K562 (cell line): ENCODE measurements at regions not wholly inside any gene's neighbourhood (a gene's known extent, or its start where the extent isn't known, plus 50 kb on each side); places are given as distances from the start of the nearest gene placed in this dataset.

Experiments
- ATAC-seq: fragments of 200-7000 bp; cut with Tn5 transposase; 3 replicates; pipeline ENCODE4 v1.9.1; 2020; ENCODE audit warnings: moderate library complexity
- BruUV-seq: library from RNA; stranded (reverse); fragments of 400-500 nt; replicated peaks from 2 replicates; lab custom pipeline; 2021; lab: Mats Ljungman, UMichigan
- CTCF ChIA-PET: fragments of 300-600 bp; formaldehyde crosslinking; extraction: SDS; loops from one replicate; lab custom pipeline; 2021; ENCODE audit warnings: low intra/inter-chr PET ratio; lab: Yijun Ruan, JAX
- POLR2A ChIA-PET: fragments of 300-600, 350-650 bp; sonication (Branson Sonifier 250); formaldehyde crosslinking; extraction: SDS; loops from one replicate; lab custom pipeline; 2021; ENCODE audit warnings: antibody characterized with exemption, inconsistent platforms; lab: Yijun Ruan, JAX
- DNase-seq, 4 experiments: peaks; one replicate each; pipeline versions ENCODE4 v3.0.0 to v3.0.0-alpha.2; 2011 to 2018; ENCODE audit warnings: low spot score in 3 of 4, mixed read lengths in 3 of 4; ENCODE audit errors: extremely low read depth in 1 of 4
- FAIRE-seq: peaks from 2 replicates; lab custom pipeline; 2011; peaks lifted over from hg19 to GRCh38; lab: Jason Lieb, UNC
- H2AFZ ChIP-seq: 2 replicates; pipeline ENCODE4 v1.6.0; 2011; ENCODE audit warnings: low read depth, low read length, control low read depth, inconsistent platforms
- H3K27ac ChIP-seq: fragments of 200-600 bp; 3 replicates; pipeline ENCODE4 v1.8.0; 2011; ENCODE audit warnings: low read depth, mild to moderate bottlenecking, control low read depth, inconsistent platforms, low read length, moderate library complexity, mixed read lengths; ENCODE audit errors: extremely low read depth
- H3K27me3 ChIP-seq, 2 experiments: fragments of 300-600 bp in 1 of 2; 2 replicates in 1 of 2; 3 replicates in 1 of 2; pipeline versions ENCODE4 v1.6.0 to v1.8.0; 2011; ENCODE audit warnings: inconsistent platforms in 2 of 2, low read length in 2 of 2, mild to moderate bottlenecking in 1 of 2, mixed read lengths in 1 of 2, moderate library complexity in 1 of 2; ENCODE audit not compliant: control insufficient read depth in 2 of 2, insufficient read depth in 2 of 2
- H3K36me3 ChIP-seq: fragments of 300-600 bp; 3 replicates; pipeline ENCODE4 v1.8.0; 2011; ENCODE audit warnings: mild to moderate bottlenecking, low read length, inconsistent platforms; ENCODE audit not compliant: control insufficient read depth, insufficient read depth
- H3K4me1 ChIP-seq, 2 experiments: fragments of 200-600 bp in 1 of 2; replicated peaks in 1 of 2; 2 replicates in 1 of 2; 3 replicates in 1 of 2; pipeline versions ENCODE4 v1.5.1 to v1.8.0; 2011; ENCODE audit warnings: inconsistent platforms in 2 of 2, low read length in 2 of 2, mild to moderate bottlenecking in 1 of 2, mixed read lengths in 1 of 2, moderate library complexity in 1 of 2; ENCODE audit not compliant: control insufficient read depth in 2 of 2, insufficient read depth in 2 of 2
- H3K4me2 ChIP-seq: 2 replicates; pipeline ENCODE4 v1.6.1; 2011; ENCODE audit warnings: low read length, control low read depth, inconsistent platforms, mixed read lengths; ENCODE audit not compliant: insufficient read depth
- H3K4me3 ChIP-seq: fragments of 200-600 bp; sonication (generic), shearing (Covaris generic); 2 replicates; pipeline ENCODE4 v1.5.1; 2016; ENCODE audit warnings: control low read depth, inconsistent platforms
- H3K79me2 ChIP-seq: fragments of 200-600 bp; 3 replicates; pipeline ENCODE4 v1.8.0; 2011; ENCODE audit warnings: low read length, inconsistent platforms; ENCODE audit not compliant: control insufficient read depth, insufficient read depth
- H3K9ac ChIP-seq, 2 experiments: 2 replicates each; pipeline versions ENCODE4 v1.6.0 to v1.6.1; 2011; ENCODE audit warnings: low read depth in 2 of 2, low read length in 2 of 2, control low read depth in 1 of 2, inconsistent platforms in 1 of 2, mild to moderate bottlenecking in 1 of 2, mixed read lengths in 1 of 2; ENCODE audit not compliant: insufficient read depth in 1 of 2
- H3K9me1 ChIP-seq: one replicate; pipeline ENCODE4 v1.6.0; 2011; ENCODE audit warnings: inconsistent platforms, mild to moderate bottlenecking, low read length, moderate library complexity; ENCODE audit not compliant: control insufficient read depth, insufficient read depth
- H3K9me3 ChIP-seq: replicated peaks from 2 replicates; pipeline ENCODE4 v1.5.1; 2011; ENCODE audit warnings: low read depth, low read length, inconsistent platforms; ENCODE audit not compliant: control insufficient read depth, insufficient read depth
- H4K20me1 ChIP-seq: replicated peaks from 2 replicates; pipeline ENCODE4 v1.6.1; 2011; ENCODE audit warnings: low read length, inconsistent platforms, mixed read lengths; ENCODE audit not compliant: control insufficient read depth, insufficient read depth
- GABPA ChIP-seq: fragments of 200-800 bp; sonication (Bioruptor generic); conservative IDR thresholded peaks from 2 replicates; pipeline ENCODE4 v1.6.1; 2016; ENCODE audit warnings: low read depth, missing genetic modification characterization, missing compliant biosample characterization
- MAFG ChIP-seq: fragments of 450-650 bp; conservative IDR thresholded peaks from 2 replicates; pipeline ENCODE4 v1.6.1; 2016; ENCODE audit warnings: missing genetic modification characterization, missing compliant biosample characterization
- in situ Hi-C: fragments of 300-500 bp; cut with MboI; formaldehyde crosslinking; loops from 4 replicates; pipeline ENCODE4 v1.15.0; 2018; ENCODE audit warnings: inconsistent platforms, mixed read lengths
- intact Hi-C: fragments of 100-400 bp; cut with micrococcal nuclease; formaldehyde crosslinking; loops from 2 replicates; pipeline ENCODE4 v1.14.2; 2022
- TF ChIP-seq, protein P1 (sequence below), 2 experiments: IDR thresholded peaks in 1 of 2; conservative IDR thresholded peaks in 1 of 2; 2 replicates each; pipeline ENCODE4 v1.6.1; 2016; ENCODE audit warnings: low read depth in 2 of 2, mild to moderate bottlenecking in 1 of 2, missing compliant biosample characterization in 1 of 2, missing genetic modification characterization in 1 of 2, moderate library complexity in 1 of 2
- TF ChIP-seq, protein P2 (sequence below), 2 experiments: fragments of 450-650 bp; formaldehyde crosslinking in 1 of 2; IDR thresholded peaks; 2 replicates each; pipeline versions ENCODE4 v1.4.0 to v1.6.1; 2014 to 2020; ENCODE audit warnings: mild to moderate bottlenecking in 2 of 2, borderline replicate concordance in 1 of 2, low read depth in 1 of 2
- TF ChIP-seq, protein P3 (sequence below): IDR thresholded peaks from 2 replicates; pipeline ENCODE4 v1.6.1; 2016; ENCODE audit warnings: missing genetic modification characterization, missing compliant biosample characterization

DNA sequence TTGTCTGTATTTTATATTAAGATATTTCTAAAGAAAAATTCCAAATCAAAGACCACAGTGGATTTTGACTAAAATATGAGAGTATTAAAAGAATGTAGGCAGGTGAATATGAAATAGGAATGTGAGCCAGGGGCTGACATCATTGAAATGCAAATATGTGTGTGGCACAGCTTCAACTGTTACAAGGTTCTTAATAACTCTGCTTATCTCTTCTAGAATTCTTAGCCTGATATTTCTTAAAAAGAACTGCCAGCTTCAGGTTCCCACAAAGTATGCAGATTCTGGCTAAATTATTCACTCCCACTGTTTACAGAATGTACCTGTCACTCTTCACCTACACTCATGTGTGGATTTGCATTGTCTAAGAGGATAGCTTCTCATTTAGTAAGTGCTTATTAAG lies 274.4 kb downstream of the DIRAS2 start:
- DNase-seq (no peak), FAIRE-seq (no peak)
- no peaks in the 10 kb centered on the region for H3K36me3 ChIP-seq
- no peaks in the 10 kb centered on the region for H3K4me1 ChIP-seq
- no peaks in the 10 kb centered on the region for H3K27me3 ChIP-seq
- intact Hi-C loops (no loop called here), in situ Hi-C loops (no loop called here)
- H3K9me3 ChIP-seq, result no peaks in the 10 kb centered on the region
- H3K9me1 ChIP-seq, result no peaks in the 10 kb centered on the region
- CTCF ChIA-PET, result no interaction called here
- H2AFZ ChIP-seq, result no peak overlapping the region
- H3K9ac ChIP-seq, result no peak overlapping the region
- TF ChIP-seq, protein P1, sequence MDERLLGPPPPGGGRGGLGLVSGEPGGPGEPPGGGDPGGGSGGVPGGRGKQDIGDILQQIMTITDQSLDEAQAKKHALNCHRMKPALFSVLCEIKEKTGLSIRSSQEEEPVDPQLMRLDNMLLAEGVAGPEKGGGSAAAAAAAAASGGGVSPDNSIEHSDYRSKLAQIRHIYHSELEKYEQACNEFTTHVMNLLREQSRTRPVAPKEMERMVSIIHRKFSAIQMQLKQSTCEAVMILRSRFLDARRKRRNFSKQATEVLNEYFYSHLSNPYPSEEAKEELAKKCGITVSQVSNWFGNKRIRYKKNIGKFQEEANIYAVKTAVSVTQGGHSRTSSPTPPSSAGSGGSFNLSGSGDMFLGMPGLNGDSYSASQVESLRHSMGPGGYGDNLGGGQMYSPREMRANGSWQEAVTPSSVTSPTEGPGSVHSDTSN (CRISPR knock-in tag; IDR thresholded peaks at IDR 0.05; ENCODE audit: low read depth), result no peak
- TF ChIP-seq, protein P1 (tag; conservative IDR thresholded peaks at IDR 0.05; ENCODE audit: low read depth), result no peak
- TF ChIP-seq GABPA (tag) (no peak), MAFG (tag) (no peak)
- TF ChIP-seq, protein P2, sequence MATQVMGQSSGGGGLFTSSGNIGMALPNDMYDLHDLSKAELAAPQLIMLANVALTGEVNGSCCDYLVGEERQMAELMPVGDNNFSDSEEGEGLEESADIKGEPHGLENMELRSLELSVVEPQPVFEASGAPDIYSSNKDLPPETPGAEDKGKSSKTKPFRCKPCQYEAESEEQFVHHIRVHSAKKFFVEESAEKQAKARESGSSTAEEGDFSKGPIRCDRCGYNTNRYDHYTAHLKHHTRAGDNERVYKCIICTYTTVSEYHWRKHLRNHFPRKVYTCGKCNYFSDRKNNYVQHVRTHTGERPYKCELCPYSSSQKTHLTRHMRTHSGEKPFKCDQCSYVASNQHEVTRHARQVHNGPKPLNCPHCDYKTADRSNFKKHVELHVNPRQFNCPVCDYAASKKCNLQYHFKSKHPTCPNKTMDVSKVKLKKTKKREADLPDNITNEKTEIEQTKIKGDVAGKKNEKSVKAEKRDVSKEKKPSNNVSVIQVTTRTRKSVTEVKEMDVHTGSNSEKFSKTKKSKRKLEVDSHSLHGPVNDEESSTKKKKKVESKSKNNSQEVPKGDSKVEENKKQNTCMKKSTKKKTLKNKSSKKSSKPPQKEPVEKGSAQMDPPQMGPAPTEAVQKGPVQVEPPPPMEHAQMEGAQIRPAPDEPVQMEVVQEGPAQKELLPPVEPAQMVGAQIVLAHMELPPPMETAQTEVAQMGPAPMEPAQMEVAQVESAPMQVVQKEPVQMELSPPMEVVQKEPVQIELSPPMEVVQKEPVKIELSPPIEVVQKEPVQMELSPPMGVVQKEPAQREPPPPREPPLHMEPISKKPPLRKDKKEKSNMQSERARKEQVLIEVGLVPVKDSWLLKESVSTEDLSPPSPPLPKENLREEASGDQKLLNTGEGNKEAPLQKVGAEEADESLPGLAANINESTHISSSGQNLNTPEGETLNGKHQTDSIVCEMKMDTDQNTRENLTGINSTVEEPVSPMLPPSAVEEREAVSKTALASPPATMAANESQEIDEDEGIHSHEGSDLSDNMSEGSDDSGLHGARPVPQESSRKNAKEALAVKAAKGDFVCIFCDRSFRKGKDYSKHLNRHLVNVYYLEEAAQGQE (IDR thresholded peaks at IDR 0.05; ENCODE audit: borderline replicate concordance), result no peak
- TF ChIP-seq, protein P2 (CRISPR knock-in tag; IDR thresholded peaks at IDR 0.05; ENCODE audit: low read depth), result no peak
- TF ChIP-seq, protein P3, sequence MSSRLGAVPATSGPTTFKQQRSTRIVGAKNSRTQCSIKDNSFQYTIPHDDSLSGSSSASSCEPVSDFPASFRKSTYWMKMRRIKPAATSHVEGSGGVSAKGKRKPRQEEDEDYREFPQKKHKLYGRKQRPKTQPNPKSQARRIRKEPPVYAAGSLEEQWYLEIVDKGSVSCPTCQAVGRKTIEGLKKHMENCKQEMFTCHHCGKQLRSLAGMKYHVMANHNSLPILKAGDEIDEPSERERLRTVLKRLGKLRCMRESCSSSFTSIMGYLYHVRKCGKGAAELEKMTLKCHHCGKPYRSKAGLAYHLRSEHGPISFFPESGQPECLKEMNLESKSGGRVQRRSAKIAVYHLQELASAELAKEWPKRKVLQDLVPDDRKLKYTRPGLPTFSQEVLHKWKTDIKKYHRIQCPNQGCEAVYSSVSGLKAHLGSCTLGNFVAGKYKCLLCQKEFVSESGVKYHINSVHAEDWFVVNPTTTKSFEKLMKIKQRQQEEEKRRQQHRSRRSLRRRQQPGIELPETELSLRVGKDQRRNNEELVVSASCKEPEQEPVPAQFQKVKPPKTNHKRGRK (tag), result no peak
- TF ChIP-seq, all 486 proteins: peak for 0
- no peaks in the 10 kb centered on the region for H3K79me2 ChIP-seq
- no peaks in the 10 kb centered on the region for H4K20me1 ChIP-seq
- ATAC-seq, result no peak
- no peak overlapping the region for H3K4me2 ChIP-seq
- H3K4me3 ChIP-seq, result no peak overlapping the region
- BruUV-seq, result no TSS peak
- POLR2A ChIA-PET, result no interaction called here
- H3K27ac ChIP-seq, result no peak overlapping the region
